Adrenal gland (tissue), 5 donors: ENCODE measurements at regions not wholly inside any gene's neighbourhood (a gene's known extent, or its start where the extent isn't known, plus 50 kb on each side); places are given as distances from the start of the nearest gene placed in this dataset.

Experiments used
- CTCF ChIP-seq, 6 experiments: fragments of 450-650 bp in 4 of 6; fragments of 200-600 bp in 2 of 6; sonication (generic) in 1 of 6; IDR thresholded peaks; 1 replicate in 5 of 6; 2 replicates in 1 of 6; pipeline versions ENCODE4 v1.5.1 to v1.8.0; 2016 to 2021; ENCODE audit warnings: antibody characterized with exemption in 6 of 6, mild to moderate bottlenecking in 2 of 6, moderate library complexity in 1 of 6
- POLR2A ChIP-seq, 2 donors: fragments of 450-650 bp; IDR thresholded peaks; one replicate each; pipeline ENCODE4 v1.6.1; 2017; ENCODE audit warnings: antibody characterized with exemption in 2 of 2, mild to moderate bottlenecking in 2 of 2, moderate library complexity in 1 of 2
- donor health status: DM: no; HTN: no; CAD: no.

GRCh38 chr4:92099861-92100260, 203.9 kb upstream of the GRID2 start:
- TF ChIP-seq CTCF (IDR thresholded peaks at IDR 0.05) (no peak), POLR2A (IDR thresholded peaks at IDR 0.05) (no peak)
